Stimulated activated CD4-positive, alpha-beta T cell treated with anti-CD3 and anti-CD28 coated beads, Interleukin-12 subunit alpha, Interleukin-12 subunit beta, amount 100 ng/mL, for 24 hours (primary cell): ENCODE measurements at regions not wholly inside any gene's neighbourhood (a gene's known extent, or its start where the extent isn't known, plus 50 kb on each side); places are given as distances from the start of the nearest gene placed in this dataset.

Experiments used
- DNase-seq, 2 experiments: peaks; one replicate each; pipeline ENCODE4 v3.0.0-alpha.2; 2020; ENCODE audit warnings: low read depth in 2 of 2

GRCh38 chr1:165073185-165074007 is 283.1 kb downstream of the LMX1A start:
- DNase-seq = no peak

DNA sequence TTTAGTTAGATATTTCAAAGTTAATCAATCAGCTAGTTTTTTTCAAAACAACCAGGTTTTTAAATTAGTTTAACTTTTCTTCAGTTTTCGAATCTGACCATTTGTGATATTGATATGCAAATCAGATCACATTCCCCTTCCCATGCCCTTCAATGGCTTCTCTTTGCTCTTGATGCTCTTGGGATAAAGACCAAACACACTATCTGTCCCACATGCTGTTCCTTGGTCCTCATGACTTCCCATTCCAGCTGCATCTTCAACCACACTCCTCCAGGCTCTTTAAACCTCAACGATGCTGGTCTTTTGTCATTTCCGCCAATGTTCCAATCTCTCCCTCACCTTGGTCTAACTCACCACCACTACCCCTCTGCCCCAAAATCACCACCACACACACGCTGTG is 285.8 kb downstream of the LMX1A start:
- DNase-seq = no peak

DNA sequence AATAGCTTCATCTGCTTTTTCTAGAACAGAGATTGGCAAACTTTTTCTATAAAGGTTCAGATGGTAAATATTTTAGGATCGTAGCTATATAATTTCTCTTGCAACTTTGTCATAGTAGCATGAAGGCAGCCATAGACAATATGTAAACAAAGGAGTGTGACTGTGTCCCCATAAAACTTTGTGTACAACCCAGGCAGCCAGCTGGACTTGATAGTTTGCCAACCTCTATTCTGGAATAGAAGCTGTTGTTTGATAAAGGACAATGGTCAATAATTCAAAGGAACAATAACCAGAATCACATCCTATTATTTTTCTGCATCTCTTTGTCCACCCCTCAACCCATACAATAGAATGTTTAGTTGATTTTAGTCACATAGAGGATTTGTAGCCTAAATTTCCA is 286.7 kb downstream of the LMX1A start:
- no peak for DNase-seq

DNA sequence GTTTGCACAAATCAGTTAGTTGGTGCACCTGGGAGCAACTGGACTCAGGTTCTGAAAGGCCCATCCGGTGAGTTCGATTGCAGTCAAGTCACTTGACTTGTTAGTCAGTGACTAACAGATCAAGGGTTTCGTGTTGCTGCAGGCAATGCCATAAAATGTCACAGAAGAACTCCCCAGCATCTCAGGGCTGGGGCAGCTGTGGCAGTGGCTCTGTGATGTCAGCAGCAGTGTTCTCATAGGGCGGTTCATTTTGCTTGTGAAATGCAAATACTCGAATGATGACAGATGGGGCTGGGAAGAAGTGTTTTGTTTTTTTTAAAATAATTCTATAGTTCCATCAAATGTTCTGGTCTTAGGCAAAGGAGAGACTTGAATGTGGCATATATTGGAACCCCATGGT is 287.8 kb downstream of the LMX1A start:
- no peak for DNase-seq

- no peak for DNase-seq
Observed at GRCh38 chr1:165067829-165068228, 288.7 kb downstream of the LMX1A start.

DNA sequence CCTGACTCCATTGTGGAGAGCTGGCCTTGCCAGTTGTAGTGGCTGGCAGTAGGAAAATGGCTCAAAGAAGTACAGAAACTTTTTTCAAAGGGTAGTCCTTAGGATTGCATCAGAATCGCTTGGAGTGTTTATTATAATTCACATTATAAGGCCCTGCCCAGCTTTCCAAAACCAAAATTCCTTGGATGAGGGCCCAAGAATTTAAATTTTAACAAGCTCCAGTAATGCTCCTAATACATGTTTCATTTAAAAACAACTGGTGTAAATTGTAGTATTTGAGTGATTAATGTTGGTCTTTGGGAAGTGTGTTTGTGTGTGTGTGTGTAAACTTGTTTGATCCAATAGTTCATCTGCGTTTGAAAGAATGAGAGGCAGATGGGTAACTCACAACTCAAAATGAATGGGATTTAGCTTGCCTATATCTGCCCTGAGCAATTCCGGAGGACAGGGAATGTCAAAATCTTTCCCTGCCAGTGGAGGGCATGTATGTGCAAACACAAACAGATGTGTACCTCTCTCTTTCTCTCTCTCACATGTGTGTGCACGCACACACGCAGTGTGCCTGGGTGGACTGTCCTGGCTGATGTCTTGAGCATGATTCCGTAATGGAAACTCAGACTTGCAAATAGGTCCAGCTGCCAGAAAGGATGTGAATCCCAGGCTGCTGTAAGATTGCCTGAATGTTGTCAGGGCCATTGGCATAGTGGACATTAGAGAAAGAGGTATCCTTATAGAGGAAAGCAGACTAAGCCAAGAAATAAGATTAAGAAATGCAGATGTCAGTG is 293.1 kb downstream of the LMX1A start:
- no peak for DNase-seq

DNA sequence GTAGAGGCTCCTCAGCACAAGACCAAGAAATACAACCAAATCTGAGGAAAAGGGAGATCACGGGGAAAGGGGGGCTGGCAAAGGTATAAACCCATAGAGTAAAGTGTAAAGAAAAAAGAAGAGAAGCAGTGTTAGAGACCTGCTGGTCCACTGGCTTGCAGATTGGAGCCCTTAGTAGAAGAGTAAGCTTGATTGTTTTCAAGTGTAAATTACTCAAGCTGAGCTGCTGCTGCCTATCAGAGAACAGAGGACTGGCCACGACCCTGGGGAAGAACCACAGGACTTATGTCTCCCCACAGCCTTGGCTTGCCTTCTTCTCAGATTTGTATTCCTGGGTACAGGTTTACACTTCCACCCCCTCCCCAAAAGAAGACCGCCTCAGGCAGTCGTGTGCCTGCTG is 294.2 kb downstream of the LMX1A start:
- no peak for DNase-seq

- no peak for DNase-seq
Observed at GRCh38 chr1:165060285-165060793, 296.2 kb downstream of the LMX1A start.

GRCh38 chr1:165057956-165058355 is 298.6 kb downstream of the LMX1A start:
- DNase-seq = no peak

DNA sequence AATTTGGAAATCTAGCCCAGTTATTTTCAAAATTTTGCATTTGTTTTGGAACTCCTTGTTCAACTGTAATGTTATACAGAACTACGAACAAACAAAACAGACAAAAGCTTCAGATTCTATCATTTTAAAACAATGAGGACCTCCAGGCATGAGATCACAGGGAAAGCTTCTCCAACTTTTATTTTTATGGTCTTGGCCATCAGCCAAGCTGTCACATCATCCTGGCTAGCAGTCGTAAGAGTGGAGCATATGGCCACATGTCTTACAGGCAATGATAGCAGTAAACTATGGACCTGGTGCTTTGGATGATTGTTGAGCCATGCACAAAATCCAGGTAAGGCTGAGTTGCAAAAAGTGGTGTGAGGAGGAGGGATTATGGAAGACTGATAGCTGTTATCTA is 299.6 kb downstream of the LMX1A start:
- no peak for DNase-seq

GRCh38 chr1:165055581-165055980 is 300.9 kb downstream of the LMX1A start:
- DNase-seq = no peak

GRCh38 chr1:165054627-165055026 is 301.9 kb downstream of the LMX1A start:
- no peak for DNase-seq

DNA sequence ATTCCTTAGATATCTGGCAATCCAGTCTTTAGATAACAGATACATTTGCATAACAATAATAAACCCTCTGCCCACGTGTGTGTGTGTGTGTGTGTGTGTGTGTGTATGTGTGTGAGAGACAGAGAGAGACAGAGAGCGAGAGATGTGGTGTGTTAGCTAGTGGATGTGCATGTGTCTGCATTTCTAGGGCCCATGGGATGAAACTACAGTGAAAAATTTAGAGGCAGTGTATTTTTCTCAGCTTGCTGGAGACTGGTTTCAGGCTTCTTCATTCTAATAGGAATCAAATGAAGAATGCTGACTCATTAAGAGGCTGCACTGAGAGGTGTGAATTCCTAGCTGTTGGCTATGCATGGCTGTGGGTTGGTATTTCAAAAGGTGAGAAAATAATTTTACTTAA is 303.2 kb downstream of the LMX1A start:
- no peak for DNase-seq

DNA sequence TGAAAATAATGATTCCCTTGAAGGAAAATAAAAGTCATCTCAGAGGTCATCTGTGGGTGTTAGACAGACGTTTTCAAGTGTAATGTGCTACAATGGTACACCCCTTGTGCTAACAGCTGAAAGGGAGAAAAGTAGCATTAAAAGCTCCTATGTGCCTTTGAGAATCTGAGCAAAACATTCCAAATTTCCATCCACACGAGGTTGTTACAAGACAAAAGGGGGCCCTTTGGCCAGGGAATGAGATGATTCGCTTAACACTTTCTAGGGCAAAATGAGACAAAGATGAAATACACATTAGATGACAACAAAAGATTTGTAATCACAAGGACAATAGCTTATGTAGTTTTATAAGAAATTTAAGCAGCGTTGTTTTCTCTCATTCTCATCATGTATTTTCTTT is 303.6 kb downstream of the LMX1A start:
- DNase-seq = no peak

- DNase-seq = no peak
Observed at GRCh38 chr1:165052431-165052830, 304.1 kb downstream of the LMX1A start.

- DNase-seq = no peak
Observed at GRCh38 chr1:165050246-165050645, 306.3 kb downstream of the LMX1A start.

DNA sequence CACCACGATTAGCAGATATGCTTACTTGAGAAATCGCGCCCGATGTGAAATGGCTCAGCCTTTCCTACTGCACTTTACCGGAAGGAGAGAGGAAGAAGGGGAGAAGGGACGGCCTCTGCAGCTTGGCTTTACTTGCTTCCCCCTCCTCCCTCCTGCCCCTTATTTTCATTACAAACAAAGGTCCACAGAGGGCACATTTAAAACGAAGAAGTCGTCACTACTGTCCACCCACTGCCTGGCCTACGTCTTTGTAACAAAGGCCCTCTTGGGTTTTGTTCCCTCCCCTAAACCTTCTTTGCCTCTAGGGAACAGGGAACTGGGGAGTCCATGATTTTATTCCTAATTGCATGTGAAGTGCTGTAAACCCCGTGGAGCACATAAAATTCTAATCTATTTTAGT is 308.5 kb downstream of the LMX1A start:
- no peak for DNase-seq

DNA sequence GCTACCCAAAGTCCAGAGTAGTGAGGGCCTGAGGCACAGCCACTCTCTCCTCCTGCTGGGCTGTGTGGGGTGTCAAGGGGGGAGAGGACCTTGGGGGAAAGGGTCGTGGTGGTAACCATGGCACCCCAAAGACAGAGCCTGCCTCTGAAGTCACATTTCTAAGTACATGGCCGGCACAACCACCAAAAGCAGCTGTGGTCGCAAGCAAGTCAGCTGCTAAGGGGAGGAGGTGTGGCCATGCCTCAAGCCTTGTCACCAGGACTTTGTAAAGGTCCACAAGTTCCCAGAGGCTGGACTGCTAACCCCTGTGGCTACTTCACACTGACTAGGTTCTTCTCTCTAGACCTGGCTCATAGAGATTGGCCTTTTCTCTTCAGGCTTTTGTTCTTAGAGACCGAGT is 310.6 kb downstream of the LMX1A start:
- DNase-seq = no peak

DNA sequence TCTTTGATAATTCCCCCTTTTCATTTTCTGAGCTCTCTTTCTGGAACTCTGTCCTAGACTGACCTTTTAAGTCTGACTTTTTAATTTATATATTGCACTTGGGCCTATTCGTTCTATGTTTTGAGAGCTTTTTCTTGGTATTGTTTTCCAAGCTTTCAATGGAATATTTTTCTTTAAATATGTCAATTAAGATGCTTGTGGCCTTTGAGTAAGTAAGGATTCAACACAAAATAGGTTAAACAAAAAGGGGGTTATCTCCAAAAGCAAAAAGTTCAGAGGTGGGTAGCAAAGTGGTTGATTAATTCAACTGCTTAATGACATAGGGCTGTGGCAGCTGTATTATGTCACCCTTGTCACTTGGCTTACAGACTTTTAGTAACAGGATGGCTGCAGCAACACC is 315.9 kb downstream of the LMX1A start:
- DNase-seq = no peak

- DNase-seq = no peak
Observed at GRCh38 chr1:165039996-165040395, 316.5 kb downstream of the LMX1A start.

DNA sequence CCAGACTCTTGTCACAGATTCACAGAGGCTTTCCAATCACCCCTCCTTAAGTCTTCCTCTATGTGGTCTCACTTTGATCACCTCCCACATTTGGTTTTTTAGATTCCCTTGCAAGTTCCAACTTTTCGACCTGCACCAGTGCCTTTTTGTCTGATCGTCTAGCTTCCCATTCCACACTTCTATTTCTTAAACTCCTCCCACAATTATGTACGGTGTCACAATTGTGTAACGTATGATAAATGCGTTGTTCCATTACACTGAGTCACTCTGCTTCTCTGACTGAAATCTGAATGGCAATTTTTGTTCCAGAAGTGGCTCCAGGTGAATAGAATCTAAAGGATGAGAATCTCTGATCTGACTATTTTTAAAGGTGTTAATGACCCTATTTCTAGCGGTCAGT is 320.1 kb downstream of the LMX1A start:
- DNase-seq = no peak

DNA sequence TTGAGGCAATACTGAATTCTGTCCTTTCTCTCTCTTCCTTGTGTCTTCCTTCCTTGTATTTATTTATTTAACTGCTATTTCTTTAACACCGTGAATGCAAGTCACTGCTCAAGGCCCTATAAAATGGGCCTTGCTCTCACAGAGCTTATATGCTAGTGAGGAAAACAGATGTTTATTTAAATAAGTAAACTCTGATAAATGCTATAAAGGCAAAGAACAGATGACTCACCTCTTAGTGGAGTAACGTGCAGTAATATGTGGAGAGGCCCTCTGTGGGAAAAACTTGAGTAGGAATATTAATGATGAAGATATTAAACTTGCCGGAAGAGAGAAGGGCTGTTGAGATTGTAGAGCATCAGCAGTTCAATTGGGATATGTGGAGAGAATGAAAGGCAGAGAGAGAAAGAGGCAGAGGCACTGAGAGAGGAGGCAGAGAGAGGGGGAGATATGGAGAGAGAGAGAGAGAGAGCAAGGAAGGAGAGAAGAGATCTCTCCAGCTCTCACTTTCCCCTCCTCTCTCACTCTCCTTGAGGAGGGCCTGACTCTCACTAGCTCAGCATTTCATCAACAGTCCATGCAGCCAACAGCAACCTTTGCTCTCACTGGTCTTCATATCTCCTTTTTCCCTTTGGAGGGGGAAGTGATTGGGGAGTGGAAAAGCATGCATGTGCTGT is 322.2 kb downstream of the LMX1A start:
- DNase-seq = no peak

- no peak for DNase-seq
Observed at GRCh38 chr1:165031001-165031400, 325.5 kb downstream of the LMX1A start.
